ENCODE measurements at regions not wholly inside any gene's neighbourhood (a gene's known extent, or its start where the extent isn't known, plus 50 kb on each side); places are given as distances from the start of the nearest gene placed in this dataset.

GRCh38 chr5:52360985-52361384, 426.7 kb upstream of the ITGA1 start (continued):
- TF ChIP-seq POU5F1 (IDR thresholded peaks at IDR 0.05; ENCODE audit: low read depth, low read length): no peak
- no peak for TF ChIP-seq TAF7 (optimal IDR thresholded peaks at IDR 0.05; ENCODE audit: borderline replicate concordance, low read depth, low read length)
- no peak for TF ChIP-seq SP2 (IDR thresholded peaks at IDR 0.05; ENCODE audit: low read length)
- TF ChIP-seq ASH2L (IDR thresholded peaks at IDR 0.05; ENCODE audit: low read length): no peak

Data from H1 (cell line).